Esophagus squamous epithelium (tissue), 4 donors: ENCODE measurements at regions not wholly inside any gene's neighbourhood (a gene's known extent, or its start where the extent isn't known, plus 50 kb on each side); places are given as distances from the start of the nearest gene placed in this dataset.
"Not testable (repeated sequence)": the region's sequence is repeated elsewhere in the genome, so short reads cannot be mapped to it uniquely, and the experiment has no call there.

Source experiments
- POLR2A ChIP-seq, 4 donors: fragments of 450-650 bp; IDR thresholded peaks; one replicate each; pipeline ENCODE4 v1.6.1; 2017; ENCODE audit warnings: antibody characterized with exemption in 4 of 4, mild to moderate bottlenecking in 4 of 4, moderate library complexity in 3 of 4
- TF ChIP-seq, protein P1 (sequence below), 6 experiments: fragments of 450-650 bp in 4 of 6; fragments of 200-600 bp in 2 of 6; sonication (generic) in 2 of 6; IDR thresholded peaks; one replicate each; pipeline ENCODE4 v1.5.1; 2016 to 2019; ENCODE audit warnings: antibody characterized with exemption in 6 of 6, mild to moderate bottlenecking in 4 of 6, moderate library complexity in 4 of 6

DNA sequence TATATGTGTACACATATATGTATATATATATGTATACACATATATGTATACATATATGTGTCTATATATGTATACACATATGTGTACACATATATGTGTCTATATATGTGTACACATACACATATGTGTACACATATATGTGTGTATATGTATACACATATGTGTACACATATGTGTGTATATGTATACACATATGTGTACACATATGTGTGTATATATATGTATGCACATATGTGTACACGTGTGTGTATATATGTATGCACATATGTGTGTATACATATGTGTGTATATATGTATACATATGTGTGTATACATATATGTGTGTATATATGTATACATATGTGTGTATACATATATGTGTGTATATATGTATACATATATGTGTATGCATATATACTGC is 76.7 kb upstream of the RBPJ start:
- TF ChIP-seq, protein P1, sequence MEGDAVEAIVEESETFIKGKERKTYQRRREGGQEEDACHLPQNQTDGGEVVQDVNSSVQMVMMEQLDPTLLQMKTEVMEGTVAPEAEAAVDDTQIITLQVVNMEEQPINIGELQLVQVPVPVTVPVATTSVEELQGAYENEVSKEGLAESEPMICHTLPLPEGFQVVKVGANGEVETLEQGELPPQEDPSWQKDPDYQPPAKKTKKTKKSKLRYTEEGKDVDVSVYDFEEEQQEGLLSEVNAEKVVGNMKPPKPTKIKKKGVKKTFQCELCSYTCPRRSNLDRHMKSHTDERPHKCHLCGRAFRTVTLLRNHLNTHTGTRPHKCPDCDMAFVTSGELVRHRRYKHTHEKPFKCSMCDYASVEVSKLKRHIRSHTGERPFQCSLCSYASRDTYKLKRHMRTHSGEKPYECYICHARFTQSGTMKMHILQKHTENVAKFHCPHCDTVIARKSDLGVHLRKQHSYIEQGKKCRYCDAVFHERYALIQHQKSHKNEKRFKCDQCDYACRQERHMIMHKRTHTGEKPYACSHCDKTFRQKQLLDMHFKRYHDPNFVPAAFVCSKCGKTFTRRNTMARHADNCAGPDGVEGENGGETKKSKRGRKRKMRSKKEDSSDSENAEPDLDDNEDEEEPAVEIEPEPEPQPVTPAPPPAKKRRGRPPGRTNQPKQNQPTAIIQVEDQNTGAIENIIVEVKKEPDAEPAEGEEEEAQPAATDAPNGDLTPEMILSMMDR (IDR thresholded peaks at IDR 0.05): not testable (repeated sequence)
- TF ChIP-seq POLR2A (IDR thresholded peaks at IDR 0.05): not testable (repeated sequence)
